ENCODE measurements at regions not wholly inside any gene's neighbourhood (a gene's known extent, or its start where the extent isn't known, plus 50 kb on each side); places are given as distances from the start of the nearest gene placed in this dataset.

GRCh38 chr18:40485318-40485717 is 1469.7 kb upstream of the PIK3C3 start:
- DNase-seq, result no peak

GRCh38 chr18:40473221-40474029 is 1481.6 kb upstream of the PIK3C3 start:
- DNase-seq, result no peak

- DNase-seq, result no peak
These were observed 1484.3 kb upstream of the PIK3C3 start for GRCh38 chr18:40470723-40471122.

GRCh38 chr18:40469851-40470250 is 1485.2 kb upstream of the PIK3C3 start:
- DNase-seq, result no peak

- no peak for DNase-seq
These were observed 1485.7 kb upstream of the PIK3C3 start for GRCh38 chr18:40469316-40469715.

- no peak for DNase-seq
These were observed 1491.0 kb upstream of the PIK3C3 start for GRCh38 chr18:40464032-40464431.

GRCh38 chr18:40453903-40454302 is 1501.1 kb upstream of the PIK3C3 start:
- DNase-seq, result no peak

- DNase-seq, result no peak
These were observed 1502.4 kb upstream of the PIK3C3 start for GRCh38 chr18:40452599-40452998.

- no peak for DNase-seq
These were observed 1504.3 kb upstream of the PIK3C3 start for GRCh38 chr18:40450751-40451150.

- no peak for DNase-seq
These were observed 1507.2 kb upstream of the PIK3C3 start for GRCh38 chr18:40447820-40448219.

GRCh38 chr18:40440088-40440487 is 1514.9 kb upstream of the PIK3C3 start:
- DNase-seq, result no peak

- peak; percentile 3 for DNase-seq
These were observed 1517.5 kb upstream of the PIK3C3 start for GRCh38 chr18:40437517-40437916.

GRCh38 chr18:40431071-40431985 is 1523.7 kb upstream of the PIK3C3 start:
- DNase-seq, result no peak

- no peak for DNase-seq
These were observed 1531.7 kb upstream of the PIK3C3 start for GRCh38 chr18:40423291-40423690.

GRCh38 chr18:40420675-40421074 is 1534.4 kb upstream of the PIK3C3 start:
- DNase-seq, result no peak

GRCh38 chr18:40417501-40417900 is 1537.5 kb upstream of the PIK3C3 start:
- DNase-seq, result no peak

GRCh38 chr18:40415821-40416220 is 1539.2 kb upstream of the PIK3C3 start:
- no peak for DNase-seq

- no peak for DNase-seq
These were observed 1539.8 kb upstream of the PIK3C3 start for GRCh38 chr18:40415176-40415791.

- peak; percentile 7 for DNase-seq
These were observed 1540.8 kb upstream of the PIK3C3 start for GRCh38 chr18:40414155-40414754.

- peak; percentile 75 for DNase-seq
These were observed 1541.9 kb upstream of the PIK3C3 start for GRCh38 chr18:40413160-40413559.

GRCh38 chr18:40412410-40412809 is 1542.6 kb upstream of the PIK3C3 start:
- DNase-seq, result no peak

GRCh38 chr18:40407909-40408308 is 1547.1 kb upstream of the PIK3C3 start:
- no peak for DNase-seq

GRCh38 chr18:40404284-40404683 is 1550.8 kb upstream of the PIK3C3 start:
- DNase-seq, result no peak

All from DMS53 (cell line).